ENCODE measurements at regions not wholly inside any gene's neighbourhood (a gene's known extent, or its start where the extent isn't known, plus 50 kb on each side); places are given as distances from the start of the nearest gene placed in this dataset.
A peak's percentile ranks its signal among the peaks of the same experiment; 100 is the strongest.

DNA sequence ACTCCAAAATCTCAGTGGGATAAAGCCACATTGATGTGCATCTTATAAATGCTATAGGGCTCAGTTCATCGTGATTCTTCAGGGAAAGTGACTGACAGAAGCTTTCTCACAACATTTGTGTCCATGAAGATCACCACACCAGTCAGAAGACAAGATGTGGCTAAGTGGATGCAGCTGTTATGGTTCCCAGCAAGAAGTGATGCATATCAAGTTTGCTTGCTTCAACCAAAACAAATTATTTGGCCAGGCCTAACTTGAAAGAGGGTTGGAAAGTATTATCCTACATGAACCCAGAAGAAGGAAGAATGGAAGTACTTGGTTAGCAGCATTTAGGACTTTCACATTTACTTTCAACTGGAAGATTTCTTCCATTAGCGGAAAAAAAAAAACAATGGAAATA is 210.0 kb upstream of the ACVR2A start:
- H3K4me3 Mint-ChIP-seq = no peak overlapping the region
- H3K27me3 Mint-ChIP-seq (ENCODE audit: low read depth in 3 of 3) = no peaks in the 10 kb centered on the region
- DNase-seq = no peak
- H3K4me1 Mint-ChIP-seq = peaks cover 0 to 6% of the 10 kb centered on the region in 2 donors
- no peaks in the 10 kb centered on the region for H3K9me3 Mint-ChIP-seq
- peaks cover 0 to 11% (median 3%) of the 10 kb centered on the region in 3 donors for H3K36me3 Mint-ChIP-seq
- H3K27ac Mint-ChIP-seq = no peak overlapping the region

GRCh38 chr2:147632198-147632597 is 212.6 kb upstream of the ACVR2A start:
- Mint-ChIP-seq H3K27ac (no peak overlapping the region), H3K27me3 (ENCODE audit: low read depth in 3 of 3) (no peaks in the 10 kb centered on the region), H3K36me3 (peaks cover 0 to 6% (median 3%) of the 10 kb centered on the region in 3 donors), H3K4me3 (no peak overlapping the region), H3K4me1 (peaks cover 0 to 6% of the 10 kb centered on the region in 2 donors), H3K9me3 (no peaks in the 10 kb centered on the region)
- no peak for DNase-seq

DNA sequence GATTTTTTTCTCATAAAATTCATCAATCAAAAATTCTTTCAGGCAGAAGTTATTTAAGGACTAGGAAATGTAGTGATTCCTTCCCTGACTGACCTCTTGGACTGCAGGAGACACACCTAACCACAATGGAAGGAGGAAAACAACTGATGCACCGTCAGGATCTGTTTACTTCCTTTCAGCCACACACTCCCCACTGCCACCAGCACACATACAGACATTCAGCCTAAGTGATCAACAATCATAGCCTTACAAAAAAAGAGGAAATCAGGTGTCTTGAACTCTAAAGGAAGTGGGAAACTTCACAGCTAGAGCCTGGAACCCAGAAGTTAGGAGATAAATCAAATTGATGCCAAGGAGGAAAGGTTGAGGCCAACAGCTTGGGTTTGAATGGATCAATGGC is 213.5 kb upstream of the ACVR2A start:
- H3K4me3 Mint-ChIP-seq = no peak overlapping the region
- peaks cover 0 to 6% of the 10 kb centered on the region in 2 donors for H3K4me1 Mint-ChIP-seq
- peaks cover 0 to 6% (median 3%) of the 10 kb centered on the region in 3 donors for H3K36me3 Mint-ChIP-seq
- H3K9me3 Mint-ChIP-seq = no peaks in the 10 kb centered on the region
- no peaks in the 10 kb centered on the region for H3K27me3 Mint-ChIP-seq (ENCODE audit: low read depth in 3 of 3)
- no peak for DNase-seq
- no peak overlapping the region for H3K27ac Mint-ChIP-seq

DNA sequence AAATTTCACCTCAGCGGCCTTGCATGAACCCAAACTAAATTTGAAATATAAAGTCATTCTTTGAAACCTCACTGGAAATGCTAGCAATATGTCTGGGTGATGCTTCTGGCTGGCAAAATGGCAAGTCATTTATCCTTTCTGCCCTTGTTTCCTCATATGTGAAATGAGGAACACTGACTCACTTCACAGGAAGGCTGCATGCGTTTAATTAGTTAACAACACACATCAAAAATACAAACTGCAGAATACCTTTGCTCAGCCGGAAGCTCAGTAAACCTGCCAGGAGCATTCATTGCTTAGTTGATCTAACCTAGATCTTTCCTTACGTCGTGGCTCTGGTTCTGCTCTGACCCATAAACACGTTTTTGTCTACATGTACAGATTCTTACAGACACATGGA is 214.2 kb upstream of the ACVR2A start:
- H3K9me3 Mint-ChIP-seq = no peaks in the 10 kb centered on the region
- H3K36me3 Mint-ChIP-seq = peaks cover 0 to 5% (median 3%) of the 10 kb centered on the region in 3 donors
- H3K27ac Mint-ChIP-seq = no peak overlapping the region
- no peaks in the 10 kb centered on the region for H3K27me3 Mint-ChIP-seq (ENCODE audit: low read depth in 3 of 3)
- no peak for DNase-seq
- no peak overlapping the region for H3K4me3 Mint-ChIP-seq
- peaks cover 0 to 6% of the 10 kb centered on the region in 2 donors for H3K4me1 Mint-ChIP-seq

DNA sequence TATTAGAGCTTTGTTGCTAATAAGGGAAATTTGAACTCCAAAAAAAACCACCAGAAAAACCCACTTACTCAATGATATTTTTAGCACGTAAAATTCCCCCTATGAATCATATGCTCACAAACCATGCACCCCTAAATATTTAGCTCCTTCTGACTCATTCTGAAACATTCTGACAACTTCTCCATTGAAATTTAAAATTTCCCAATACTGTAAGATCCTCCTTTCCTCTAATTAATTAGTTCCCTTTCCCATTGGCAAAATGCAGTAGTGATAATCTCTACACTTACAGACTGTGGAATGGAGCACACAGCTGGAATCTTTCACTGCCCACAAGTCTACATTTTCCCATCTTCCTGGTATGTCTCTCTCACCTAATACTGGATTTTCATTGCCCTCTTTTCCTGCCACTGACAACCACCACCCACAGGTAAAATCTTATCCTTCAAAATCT is 215.8 kb upstream of the ACVR2A start:
- no peak overlapping the region for H3K27ac Mint-ChIP-seq
- H3K27me3 Mint-ChIP-seq (ENCODE audit: low read depth in 3 of 3) = peaks cover 0 to 2% (median 0%) of the 10 kb centered on the region in 3 donors
- no peak for DNase-seq
- H3K4me1 Mint-ChIP-seq = peaks cover 5 to 12% of the 10 kb centered on the region in 2 donors
- H3K36me3 Mint-ChIP-seq = peaks cover 0 to 3% (median 3%) of the 10 kb centered on the region in 3 donors
- no peaks in the 10 kb centered on the region for H3K9me3 Mint-ChIP-seq
- H3K4me3 Mint-ChIP-seq = no peak overlapping the region

GRCh38 chr2:147623328-147623727 is 221.5 kb upstream of the ACVR2A start:
- peaks cover 0 to 2% (median 0%) of the 10 kb centered on the region in 3 donors for H3K27me3 Mint-ChIP-seq (ENCODE audit: low read depth in 3 of 3)
- peak; percentile 13 to 28 (median 15) for DNase-seq
- H3K36me3 Mint-ChIP-seq = no peaks in the 10 kb centered on the region
- H3K27ac Mint-ChIP-seq = peak overlapping the region in 3 of 6 donors; percentile 2 to 35 (median 19)
- peaks cover 17% of the 10 kb centered on the region in 2 donors for H3K4me1 Mint-ChIP-seq
- peak overlapping the region in 4 of 5 donors; percentile 0 to 42 (median 22) for H3K4me3 Mint-ChIP-seq
- no peaks in the 10 kb centered on the region for H3K9me3 Mint-ChIP-seq

- no peak for DNase-seq
- Mint-ChIP-seq H3K27ac (no peak overlapping the region), H3K9me3 (no peaks in the 10 kb centered on the region), H3K36me3 (no peaks in the 10 kb centered on the region), H3K4me1 (peaks cover 17% of the 10 kb centered on the region in 2 donors), H3K27me3 (ENCODE audit: low read depth in 3 of 3) (peaks cover 0 to 3% (median 0%) of the 10 kb centered on the region in 3 donors), H3K4me3 (no peak overlapping the region)
Measured at GRCh38 chr2:147621656-147622197, 223.1 kb upstream of the ACVR2A start.

DNA sequence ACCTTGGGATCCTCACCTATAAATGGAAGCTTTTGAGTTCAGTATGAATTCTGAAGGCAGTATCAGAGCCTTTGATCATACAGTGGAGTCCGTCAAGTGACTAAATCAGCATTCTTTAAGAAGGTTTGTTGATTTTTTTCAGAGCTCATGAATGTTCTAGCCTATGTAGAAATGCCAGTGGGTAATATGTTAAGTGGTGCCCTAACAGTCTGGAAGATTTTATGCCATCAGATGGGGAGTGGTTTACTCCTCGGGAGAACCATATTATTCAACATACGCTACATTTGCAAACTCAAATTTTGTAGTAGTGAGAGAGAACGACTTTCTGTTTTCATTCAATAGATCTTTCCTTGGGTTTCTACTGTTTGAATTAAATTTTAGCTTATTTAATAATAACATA is 225.0 kb upstream of the ACVR2A start:
- Mint-ChIP-seq H3K27me3 (ENCODE audit: low read depth in 3 of 3) (peaks cover 0 to 3% (median 0%) of the 10 kb centered on the region in 3 donors), H3K27ac (no peak overlapping the region), H3K36me3 (no peaks in the 10 kb centered on the region), H3K4me3 (no peak overlapping the region), H3K4me1 (peaks cover 17% of the 10 kb centered on the region in 2 donors), H3K9me3 (no peaks in the 10 kb centered on the region)
- DNase-seq = no peak

DNA sequence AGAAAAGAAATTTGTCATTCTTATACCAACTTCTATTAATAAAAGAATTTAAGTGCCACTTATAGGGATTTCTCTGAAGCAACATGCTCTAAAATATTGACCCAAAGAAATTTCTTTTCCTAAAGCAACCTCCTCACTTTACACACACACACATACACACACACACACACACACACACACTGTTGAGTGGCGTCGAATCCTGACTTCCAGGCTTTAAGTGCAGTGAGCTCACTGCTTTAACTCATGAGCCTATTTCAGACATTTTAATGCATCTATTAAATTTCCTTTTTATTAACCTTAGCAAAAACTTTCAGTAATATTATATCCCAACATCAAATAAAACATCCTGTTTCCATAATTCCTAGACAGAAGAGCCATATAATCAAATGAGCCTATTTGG is 229.1 kb upstream of the ACVR2A start:
- Mint-ChIP-seq H3K4me1 (no peaks in the 10 kb centered on the region), H3K9me3 (no peaks in the 10 kb centered on the region), H3K27me3 (ENCODE audit: low read depth in 3 of 3) (peaks cover 0 to 5% (median 0%) of the 10 kb centered on the region in 3 donors), H3K27ac (no peak overlapping the region), H3K4me3 (no peak overlapping the region), H3K36me3 (no peaks in the 10 kb centered on the region)
- no peak for DNase-seq

GRCh38 chr2:147614979-147615470 is 229.8 kb upstream of the ACVR2A start:
- no peak for DNase-seq
- no peaks in the 10 kb centered on the region for H3K9me3 Mint-ChIP-seq
- H3K4me1 Mint-ChIP-seq = no peaks in the 10 kb centered on the region
- peaks cover 0 to 5% (median 0%) of the 10 kb centered on the region in 3 donors for H3K27me3 Mint-ChIP-seq (ENCODE audit: low read depth in 3 of 3)
- H3K36me3 Mint-ChIP-seq = no peaks in the 10 kb centered on the region
- no peak overlapping the region for H3K4me3 Mint-ChIP-seq
- H3K27ac Mint-ChIP-seq = peak overlapping the region in 1 of 6 donors; percentile 9

GRCh38 chr2:147614471-147614870 is 230.4 kb upstream of the ACVR2A start:
- H3K4me1 Mint-ChIP-seq = no peaks in the 10 kb centered on the region
- H3K4me3 Mint-ChIP-seq = no peak overlapping the region
- H3K9me3 Mint-ChIP-seq = no peaks in the 10 kb centered on the region

DNA sequence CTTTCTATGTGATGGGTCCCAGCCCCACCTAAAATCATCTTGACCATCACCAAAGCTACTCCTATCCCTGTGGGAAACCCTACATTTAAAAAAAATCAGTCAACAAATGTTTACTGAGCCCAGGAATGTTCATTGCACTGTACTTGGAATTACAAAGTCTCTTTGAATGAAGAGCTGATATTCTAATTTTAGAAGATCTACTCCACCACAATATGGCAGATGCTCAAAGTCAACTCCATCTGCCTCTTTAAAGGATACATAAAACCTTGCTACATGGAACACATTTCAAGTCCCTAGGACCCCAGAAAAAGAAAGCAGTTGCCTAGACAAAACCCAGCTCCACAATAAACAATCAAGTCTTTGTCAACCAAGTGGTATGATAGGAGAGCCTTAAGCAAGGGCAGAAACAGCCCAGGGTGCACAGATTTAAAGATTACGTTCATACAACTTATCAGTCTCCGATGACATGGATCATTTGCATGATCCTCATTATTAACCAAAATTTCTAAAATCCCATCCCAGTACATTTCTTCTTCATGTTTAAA is 234.3 kb upstream of the ACVR2A start:
- H3K36me3 Mint-ChIP-seq = peaks cover 0 to 7% (median 0%) of the 10 kb centered on the region in 3 donors
- H3K4me1 Mint-ChIP-seq = no peaks in the 10 kb centered on the region
- no peak for DNase-seq
- no peak overlapping the region for H3K4me3 Mint-ChIP-seq
- H3K27me3 Mint-ChIP-seq (ENCODE audit: low read depth in 3 of 3) = peaks cover 0 to 4% (median 3%) of the 10 kb centered on the region in 3 donors
- H3K9me3 Mint-ChIP-seq = no peaks in the 10 kb centered on the region
- no peak overlapping the region for H3K27ac Mint-ChIP-seq

More at GRCh38 chr2:147614471-147614870, 230.4 kb upstream of the ACVR2A start:
- Mint-ChIP-seq H3K27ac (no peak overlapping the region), H3K36me3 (peaks cover 0 to 4% (median 0%) of the 10 kb centered on the region in 3 donors), H3K27me3 (ENCODE audit: low read depth in 3 of 3) (peaks cover 0 to 5% (median 0%) of the 10 kb centered on the region in 3 donors)
- no peak for DNase-seq

DNA sequence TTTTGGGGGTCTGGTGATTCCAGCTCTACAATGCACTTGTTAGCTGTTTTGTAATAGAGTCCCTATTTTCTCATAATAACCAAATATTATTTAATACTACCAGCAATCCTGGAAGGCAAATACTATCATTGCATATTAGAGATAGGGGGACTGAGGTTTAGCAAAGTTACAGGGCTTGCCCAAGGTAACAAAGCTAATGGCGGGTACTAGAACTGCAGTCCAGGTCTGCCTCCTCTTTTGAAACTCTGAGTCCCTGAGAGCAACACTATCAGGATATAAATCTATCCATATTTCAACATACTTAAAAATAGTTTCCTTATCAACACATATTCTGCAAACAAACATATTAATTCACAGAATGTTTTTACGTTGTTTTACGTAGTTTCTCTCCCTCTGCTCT is 235.5 kb upstream of the ACVR2A start:
- Mint-ChIP-seq H3K9me3 (no peaks in the 10 kb centered on the region), H3K4me1 (no peaks in the 10 kb centered on the region), H3K4me3 (no peak overlapping the region), H3K27me3 (ENCODE audit: low read depth in 3 of 3) (peaks cover 0 to 4% (median 3%) of the 10 kb centered on the region in 3 donors), H3K36me3 (peaks cover 0 to 7% (median 0%) of the 10 kb centered on the region in 3 donors), H3K27ac (no peak overlapping the region)
- DNase-seq = no peak

- H3K9me3 Mint-ChIP-seq = peaks cover 0 to 2% (median 0%) of the 10 kb centered on the region in 6 donors
- H3K27ac Mint-ChIP-seq = no peak overlapping the region
- H3K27me3 Mint-ChIP-seq (ENCODE audit: low read depth in 3 of 3) = peaks cover 3 to 6% (median 4%) of the 10 kb centered on the region in 3 donors
- no peaks in the 10 kb centered on the region for H3K4me1 Mint-ChIP-seq
- no peak overlapping the region for H3K4me3 Mint-ChIP-seq
- DNase-seq = no peak
- H3K36me3 Mint-ChIP-seq = peaks cover 0 to 7% (median 0%) of the 10 kb centered on the region in 3 donors
Measured at GRCh38 chr2:147607379-147607778, 237.4 kb upstream of the ACVR2A start.
